Body of pancreas (tissue), 4 donors: ENCODE measurements at regions not wholly inside any gene's neighbourhood (a gene's known extent, or its start where the extent isn't known, plus 50 kb on each side); places are given as distances from the start of the nearest gene placed in this dataset.

Experiments used
- POLR2A ChIP-seq, 3 donors: fragments of 450-650 bp; IDR thresholded peaks; one replicate each; pipeline ENCODE4 v1.6.1; 2016; ENCODE audit warnings: antibody characterized with exemption in 3 of 3, mild to moderate bottlenecking in 2 of 3
- TF ChIP-seq, protein P1 (sequence below), 7 experiments: fragments of 450-650 bp in 4 of 7; fragments of 200-600 bp in 3 of 7; sonication (generic) in 3 of 7; IDR thresholded peaks; one replicate each; pipeline ENCODE4 v1.5.1; 2016 to 2019; ENCODE audit warnings: antibody characterized with exemption in 7 of 7

DNA sequence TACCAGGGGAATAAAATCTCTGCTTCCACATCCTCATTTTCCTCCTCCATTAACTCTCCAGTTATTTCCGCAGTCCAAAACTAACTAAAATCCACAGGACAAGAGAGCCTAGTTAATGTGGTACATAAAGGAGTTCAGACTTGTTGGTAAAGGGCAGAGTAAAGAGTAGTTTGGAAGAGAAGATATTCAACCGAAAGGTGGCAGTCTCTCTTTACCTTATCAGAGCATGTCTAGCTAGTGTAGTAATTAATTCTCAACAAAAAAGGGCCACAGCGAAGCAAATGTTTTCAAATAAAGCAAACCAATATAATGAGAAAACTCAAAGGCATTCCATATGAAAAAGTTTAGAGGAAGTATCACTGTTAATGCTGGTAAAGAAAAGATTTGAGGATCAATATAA lies 286.5 kb downstream of the GLUD2 start:
- TF ChIP-seq, protein P1, sequence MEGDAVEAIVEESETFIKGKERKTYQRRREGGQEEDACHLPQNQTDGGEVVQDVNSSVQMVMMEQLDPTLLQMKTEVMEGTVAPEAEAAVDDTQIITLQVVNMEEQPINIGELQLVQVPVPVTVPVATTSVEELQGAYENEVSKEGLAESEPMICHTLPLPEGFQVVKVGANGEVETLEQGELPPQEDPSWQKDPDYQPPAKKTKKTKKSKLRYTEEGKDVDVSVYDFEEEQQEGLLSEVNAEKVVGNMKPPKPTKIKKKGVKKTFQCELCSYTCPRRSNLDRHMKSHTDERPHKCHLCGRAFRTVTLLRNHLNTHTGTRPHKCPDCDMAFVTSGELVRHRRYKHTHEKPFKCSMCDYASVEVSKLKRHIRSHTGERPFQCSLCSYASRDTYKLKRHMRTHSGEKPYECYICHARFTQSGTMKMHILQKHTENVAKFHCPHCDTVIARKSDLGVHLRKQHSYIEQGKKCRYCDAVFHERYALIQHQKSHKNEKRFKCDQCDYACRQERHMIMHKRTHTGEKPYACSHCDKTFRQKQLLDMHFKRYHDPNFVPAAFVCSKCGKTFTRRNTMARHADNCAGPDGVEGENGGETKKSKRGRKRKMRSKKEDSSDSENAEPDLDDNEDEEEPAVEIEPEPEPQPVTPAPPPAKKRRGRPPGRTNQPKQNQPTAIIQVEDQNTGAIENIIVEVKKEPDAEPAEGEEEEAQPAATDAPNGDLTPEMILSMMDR (IDR thresholded peaks at IDR 0.05): peak in 2 of 7 experiments; percentile 8 to 14
- no peak for TF ChIP-seq POLR2A (IDR thresholded peaks at IDR 0.05)
